ENCODE measurements at regions not wholly inside any gene's neighbourhood (a gene's known extent, or its start where the extent isn't known, plus 50 kb on each side); places are given as distances from the start of the nearest gene placed in this dataset.
A peak's percentile ranks its signal among the peaks of the same experiment; 100 is the strongest.

DNA sequence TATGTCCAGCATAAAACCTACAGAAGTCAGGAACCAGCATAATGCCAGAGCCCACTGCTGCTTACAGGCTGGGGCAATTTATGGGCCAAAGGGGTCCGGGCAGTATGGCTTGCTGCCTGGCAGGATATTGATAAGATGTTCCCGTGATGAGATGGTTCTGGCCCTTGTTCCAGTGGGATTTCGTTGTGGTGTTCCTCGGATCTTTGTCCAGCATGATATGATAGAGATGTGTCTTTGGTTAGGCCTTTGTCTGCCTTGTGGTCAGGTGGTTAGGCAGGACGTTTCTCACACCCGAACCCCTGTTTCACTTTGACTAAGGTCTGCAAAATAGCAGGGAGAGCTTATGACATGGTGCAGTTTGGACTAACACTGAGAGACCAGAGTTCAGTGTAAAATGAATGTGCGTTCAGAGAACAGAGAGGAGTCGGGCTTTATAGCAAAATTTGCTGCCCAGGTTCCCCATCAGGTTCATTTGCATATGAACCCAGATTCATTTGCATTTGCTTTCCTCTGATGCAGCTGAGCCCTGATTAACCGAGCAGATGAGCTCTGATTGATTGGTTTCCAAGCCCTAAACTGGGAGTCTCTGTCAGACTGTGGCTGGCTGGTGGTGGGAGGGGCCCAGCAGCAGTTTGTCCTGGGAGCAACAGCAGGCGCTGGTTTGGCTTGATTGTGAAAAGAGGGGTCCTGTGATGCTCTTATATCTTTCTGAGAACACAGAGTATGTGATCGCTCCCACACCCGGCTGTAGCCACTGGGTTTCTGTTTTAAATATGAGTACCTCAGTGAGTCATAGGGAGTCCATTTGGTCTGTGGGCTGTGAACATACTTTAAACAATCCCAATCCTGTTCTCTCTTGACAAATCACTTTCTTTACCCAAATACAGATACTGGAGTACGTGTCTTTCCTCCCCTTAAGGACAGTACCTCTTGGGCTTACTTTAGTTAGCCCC, 156.3 kb upstream of the PZP start:
- H3K4me1 ChIP-seq (ENCODE audit: control insufficient read depth, insufficient read depth, low read length), result peaks cover 6% of the 10 kb centered on the region
- WGBS, 2 experiments (ENCODE audit: extremely low coverage in 2 of 2, insufficient read length in 1 of 2), result no CpG with 5 or more reads among the region's 13 CpGs
- no peak overlapping the region for H2BK15ac ChIP-seq (ENCODE audit: low read depth, low read length)
- no peak overlapping the region for H3K27ac ChIP-seq (ENCODE audit: insufficient read depth, low read length)
- no peak overlapping the region for H3K56ac ChIP-seq (ENCODE audit: extremely low read depth, insufficient read depth, low read length)
- H3K23ac ChIP-seq (ENCODE audit: low read depth, low read length), result no peak overlapping the region
- H3K4me3 ChIP-seq (ENCODE audit: insufficient read depth, low read depth, low read length), result no peak overlapping the region
- H3K4me2 ChIP-seq (ENCODE audit: low read depth, low read length), result peak overlapping the region; percentile 74
- no peaks in the 10 kb centered on the region for H3K36me3 ChIP-seq (ENCODE audit: control insufficient read depth, insufficient read depth, low read length)
- no peak overlapping the region for H2BK5ac ChIP-seq (ENCODE audit: low read depth, low read length, poor library complexity, severe bottlenecking)
- no TSS peak for BruUV-seq (replicated peaks)
- H4K8ac ChIP-seq (ENCODE audit: low read depth in 2 of 2, low read length in 2 of 2), result no peak overlapping the region
- peak overlapping the region; percentile 59 for H2AFZ ChIP-seq (replicated peaks; ENCODE audit: low read length, poor library complexity)
- no peaks in the 10 kb centered on the region for H3K9me1 ChIP-seq (ENCODE audit: insufficient read depth, low read length)
- H2AK5ac ChIP-seq (ENCODE audit: low read depth, low read length), result no peak overlapping the region
- dilution Hi-C loops (cut with HindIII; ENCODE audit: low sequenced_read_pairs, unreplicated experiment), result no loop called here
- H3K27me3 ChIP-seq (ENCODE audit: control insufficient read depth, insufficient read depth, low read length), result peaks cover 12% of the 10 kb centered on the region
- H4K20me1 ChIP-seq (ENCODE audit: insufficient read depth, low read length), result no peaks in the 10 kb centered on the region
- in situ Hi-C loops (cut with MboI; ENCODE audit: low sequenced_read_pairs), result no loop called here
- ChIA-PET POLR2A (ENCODE audit: unreplicated experiment) (no interaction called here), CTCF (no interaction called here)
- DNase-seq, result peak; percentile 70
- no peak overlapping the region for H3K14ac ChIP-seq (replicated peaks; ENCODE audit: low read depth, low read length)
- H3K79me1 ChIP-seq (ENCODE audit: low read depth in 1 of 2, low read length in 2 of 2), result no peaks in the 10 kb centered on the region
- no peak overlapping the region for H2AK9ac ChIP-seq (replicated peaks; ENCODE audit: low read depth, low read length, poor library complexity)
- no peak overlapping the region for H2BK20ac ChIP-seq (ENCODE audit: low read depth, low read length)
- no peak overlapping the region for H4K91ac ChIP-seq (ENCODE audit: insufficient read depth, low read depth, low read length)
- H3K18ac ChIP-seq (ENCODE audit: low read depth, low read length), result no peak overlapping the region
- H2BK120ac ChIP-seq (ENCODE audit: low read depth, low read length), result no peak overlapping the region
- no peak overlapping the region for H4K5ac ChIP-seq (ENCODE audit: low read depth, low read length)
- TF ChIP-seq FOS (IDR thresholded peaks at IDR 0.05; ENCODE audit: low read depth, low read length) (peak; percentile 40), RCOR1 (IDR thresholded peaks at IDR 0.05; ENCODE audit: insufficient replicate concordance, low read length) (no peak), NFE2L2 (IDR thresholded peaks at IDR 0.05; ENCODE audit: low read depth, low read length) (no peak)
- intact Hi-C loops (cut with micrococcal nuclease), result no loop called here
- no peaks in the 10 kb centered on the region for H3K9me3 ChIP-seq (ENCODE audit: control insufficient read depth, insufficient read depth, low read length)
- ATAC-seq (ENCODE audit: low read depth), result peak; percentile 95
- no peak overlapping the region for H3K9ac ChIP-seq (ENCODE audit: low read depth, low read length)
- H3K4ac ChIP-seq (ENCODE audit: low read depth, low read length), result no peak overlapping the region
